Natural killer cell (primary cell): ENCODE measurements at regions not wholly inside any gene's neighbourhood (a gene's known extent, or its start where the extent isn't known, plus 50 kb on each side); places are given as distances from the start of the nearest gene placed in this dataset.

ENCODE experiments used
- ATAC-seq, 3 donors: fragments of 150-1000 bp in 2 of 3; fragments of 200-7000 bp in 1 of 3; cut with Tn5 transposase; 1 replicate in 1 of 3; 2 replicates in 2 of 3; pipeline ENCODE4 v1.10.0; 2021; ENCODE audit warnings: mild to moderate bottlenecking in 2 of 3, moderate library complexity in 2 of 3
- DNase-seq, 2 donors: peaks; one replicate each; pipeline versions ENCODE4 v3.0.0 to v3.0.0-alpha.2; 2013 to 2021; ENCODE audit warnings: mixed read lengths in 1 of 2
- H3K27ac ChIP-seq: one replicate; pipeline ENCODE4 v1.5.1; 2013; ENCODE audit warnings: mild to moderate bottlenecking, low read length
- H3K27me3 ChIP-seq: one replicate; pipeline ENCODE4 v1.6.1; 2013; ENCODE audit warnings: low read length; ENCODE audit not compliant: control insufficient read depth, insufficient read depth
- H3K36me3 ChIP-seq: one replicate; pipeline ENCODE4 v1.6.1; 2013; ENCODE audit warnings: low read length; ENCODE audit not compliant: control insufficient read depth, insufficient read depth
- H3K4me1 ChIP-seq: one replicate; pipeline ENCODE4 v1.6.1; 2013; ENCODE audit warnings: low read length; ENCODE audit not compliant: control insufficient read depth, insufficient read depth
- H3K4me3 ChIP-seq: one replicate; pipeline ENCODE4 v1.5.1; 2013; ENCODE audit warnings: low read length
- H3K9me3 ChIP-seq: one replicate; pipeline ENCODE4 v1.6.1; 2013; ENCODE audit warnings: low read length; ENCODE audit not compliant: control insufficient read depth, insufficient read depth
- H3K27ac Mint-ChIP-seq, 2 donors: one replicate each; pipeline ENCODE4 v1.8.0; 2022; ENCODE audit warnings: mild to moderate bottlenecking in 2 of 2, mixed read lengths in 2 of 2, moderate library complexity in 1 of 2
- H3K27me3 Mint-ChIP-seq, 2 donors: one replicate each; pipeline ENCODE4 v1.8.0; 2022; ENCODE audit warnings: low read depth in 2 of 2, mixed read lengths in 2 of 2
- H3K36me3 Mint-ChIP-seq: one replicate; pipeline ENCODE4 v1.8.0; 2022; ENCODE audit warnings: mixed read lengths
- H3K4me1 Mint-ChIP-seq, 2 donors: one replicate each; pipeline ENCODE4 v1.8.0; 2022; ENCODE audit warnings: mixed read lengths in 2 of 2
- H3K4me3 Mint-ChIP-seq: one replicate; pipeline ENCODE4 v1.8.0; 2022; ENCODE audit warnings: mild to moderate bottlenecking, moderate library complexity, mixed read lengths
- H3K9me3 Mint-ChIP-seq, 2 donors: one replicate each; pipeline ENCODE4 v1.8.0; 2022; ENCODE audit warnings: mixed read lengths in 2 of 2
- CTCF ChIP-seq: fragments of 200-600 bp; IDR thresholded peaks from one replicate; pipeline ENCODE4 v1.8.0; 2022; ENCODE audit warnings: antibody characterized with exemption
- WGBS: methylation state at CpG from one replicate; pipeline ENCODE4 v1.1.7; 2013; ENCODE audit warnings: missing lambda C conversion rate; ENCODE audit not compliant: insufficient coverage; 5-methylcytosine and 5-hydroxymethylcytosine counted together
- intact Hi-C: fragments of 100-400 bp; cut with micrococcal nuclease; formaldehyde crosslinking; loops from one replicate; pipeline ENCODE4 v1.14.2; 2022

GRCh38 chr15:77693576-77693975, 60.9 kb upstream of the LINGO1 start:
- no peaks in the 10 kb centered on the region for H3K36me3 Mint-ChIP-seq
- Histone ChIP-seq H3K4me1 (no peaks in the 10 kb centered on the region), H3K27me3 (no peaks in the 10 kb centered on the region), H3K9me3 (no peaks in the 10 kb centered on the region), H3K27ac (no peak overlapping the region), H3K36me3 (no peaks in the 10 kb centered on the region), H3K4me3 (no peak overlapping the region)
- no peak overlapping the region for H3K27ac Mint-ChIP-seq
- H3K9me3 Mint-ChIP-seq, result no peaks in the 10 kb centered on the region
- no peak for TF ChIP-seq CTCF
- intact Hi-C loops, result no loop called here
- H3K4me3 Mint-ChIP-seq, result no peak overlapping the region
- WGBS, result 72% methylated on average over 4 of the region's 5 CpGs
- ATAC-seq (no peak), DNase-seq (no peak)
- H3K4me1 Mint-ChIP-seq, result no peaks in the 10 kb centered on the region
- peaks cover 24 to 33% of the 10 kb centered on the region in 2 donors for H3K27me3 Mint-ChIP-seq

GRCh38 chr15:77692614-77693013, 59.9 kb upstream of the LINGO1 start:
- DNase-seq (no peak), ATAC-seq (no peak)
- 68% methylated on average over 11 of the region's 11 CpGs for WGBS
- Mint-ChIP-seq H3K27ac (no peak overlapping the region), H3K27me3 (peaks cover 24 to 30% of the 10 kb centered on the region in 2 donors), H3K36me3 (no peaks in the 10 kb centered on the region), H3K9me3 (no peaks in the 10 kb centered on the region), H3K4me3 (no peak overlapping the region), H3K4me1 (no peaks in the 10 kb centered on the region)
- Histone ChIP-seq H3K9me3 (no peaks in the 10 kb centered on the region), H3K36me3 (no peaks in the 10 kb centered on the region), H3K27me3 (no peaks in the 10 kb centered on the region), H3K4me1 (no peaks in the 10 kb centered on the region), H3K27ac (no peak overlapping the region), H3K4me3 (no peak overlapping the region)
- intact Hi-C loops, result no loop called here
- TF ChIP-seq CTCF, result no peak

- Histone ChIP-seq H3K9me3 (no peaks in the 10 kb centered on the region), H3K27me3 (no peaks in the 10 kb centered on the region), H3K4me1 (no peaks in the 10 kb centered on the region), H3K36me3 (no peaks in the 10 kb centered on the region), H3K27ac (no peak overlapping the region), H3K4me3 (no peak overlapping the region)
- ATAC-seq (no peak), DNase-seq (no peak)
- Mint-ChIP-seq H3K9me3 (no peaks in the 10 kb centered on the region), H3K36me3 (no peaks in the 10 kb centered on the region), H3K27ac (no peak overlapping the region), H3K4me1 (no peaks in the 10 kb centered on the region), H3K4me3 (no peak overlapping the region), H3K27me3 (peaks cover 24 to 29% of the 10 kb centered on the region in 2 donors)
- intact Hi-C loops, result no loop called here
- 90% methylated on average over 14 of the region's 14 CpGs for WGBS
- no peak for TF ChIP-seq CTCF
Observed at GRCh38 chr15:77691607-77692006, 58.9 kb upstream of the LINGO1 start.

- DNase-seq (no peak), ATAC-seq (no peak)
- intact Hi-C loops, result no loop called here
- H3K27ac Mint-ChIP-seq, result no peak overlapping the region
- Histone ChIP-seq H3K9me3 (no peaks in the 10 kb centered on the region), H3K36me3 (no peaks in the 10 kb centered on the region), H3K27ac (no peak overlapping the region), H3K27me3 (no peaks in the 10 kb centered on the region), H3K4me3 (no peak overlapping the region), H3K4me1 (no peaks in the 10 kb centered on the region)
- H3K4me1 Mint-ChIP-seq, result no peaks in the 10 kb centered on the region
- no peak for TF ChIP-seq CTCF
- 84% methylated on average over 3 of the region's 4 CpGs for WGBS
- peaks cover 24 to 29% of the 10 kb centered on the region in 2 donors for H3K27me3 Mint-ChIP-seq
- no peaks in the 10 kb centered on the region for H3K36me3 Mint-ChIP-seq
- H3K9me3 Mint-ChIP-seq, result no peaks in the 10 kb centered on the region
- H3K4me3 Mint-ChIP-seq, result no peak overlapping the region
Observed at GRCh38 chr15:77689821-77690220, 57.1 kb upstream of the LINGO1 start.
